HG02870 (cell line): ENCODE measurements at regions not wholly inside any gene's neighbourhood (a gene's known extent, or its start where the extent isn't known, plus 50 kb on each side); places are given as distances from the start of the nearest gene placed in this dataset.

Source experiments
- ATAC-seq: cut with Tn5 transposase; IDR thresholded peaks from one replicate; pipeline ENCODE4 v1.9.1; 2021; ENCODE audit warnings: mild to moderate bottlenecking, moderate library complexity; ENCODE audit not compliant: unreplicated experiment

DNA sequence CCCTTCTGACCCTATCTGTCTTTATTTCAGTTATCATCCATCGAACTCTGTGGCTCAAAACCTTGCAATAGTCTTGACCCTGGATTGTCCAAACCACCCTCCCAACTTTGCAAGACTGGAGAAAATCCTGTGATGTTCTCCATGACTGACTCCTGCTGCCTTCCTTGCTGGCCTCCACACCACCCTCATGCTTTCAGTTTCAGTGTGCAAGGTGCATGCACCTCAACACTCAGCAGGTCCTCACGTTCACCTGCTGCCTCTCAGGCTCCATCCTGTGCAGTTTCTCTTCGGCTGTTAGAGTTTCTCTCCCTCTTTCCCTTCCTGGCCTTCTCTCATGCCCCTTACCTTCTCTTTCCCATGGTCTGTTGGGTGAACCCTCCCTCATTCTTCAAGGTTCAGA lies 59.4 kb upstream of the ASIC2 start:
- no peak for ATAC-seq

DNA sequence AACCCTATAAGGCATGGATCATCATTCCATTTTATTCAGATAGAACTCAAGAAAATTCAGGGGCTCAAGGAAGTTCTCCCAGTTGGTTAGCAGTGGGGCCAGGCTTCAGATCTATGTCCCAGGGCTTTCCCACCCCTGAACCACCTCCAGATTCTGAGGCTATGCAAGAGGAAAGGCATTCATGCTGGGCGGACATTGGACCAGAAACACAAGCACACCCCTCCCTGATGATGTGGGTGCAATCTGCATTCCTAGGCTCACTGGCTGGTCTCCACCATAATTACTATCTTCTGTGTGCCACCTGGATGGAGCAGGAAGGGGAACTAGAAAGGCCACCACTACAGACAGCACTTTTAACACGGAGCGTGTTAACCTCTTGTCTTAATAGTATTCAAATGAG lies 63.2 kb upstream of the ASIC2 start:
- ATAC-seq: no peak

DNA sequence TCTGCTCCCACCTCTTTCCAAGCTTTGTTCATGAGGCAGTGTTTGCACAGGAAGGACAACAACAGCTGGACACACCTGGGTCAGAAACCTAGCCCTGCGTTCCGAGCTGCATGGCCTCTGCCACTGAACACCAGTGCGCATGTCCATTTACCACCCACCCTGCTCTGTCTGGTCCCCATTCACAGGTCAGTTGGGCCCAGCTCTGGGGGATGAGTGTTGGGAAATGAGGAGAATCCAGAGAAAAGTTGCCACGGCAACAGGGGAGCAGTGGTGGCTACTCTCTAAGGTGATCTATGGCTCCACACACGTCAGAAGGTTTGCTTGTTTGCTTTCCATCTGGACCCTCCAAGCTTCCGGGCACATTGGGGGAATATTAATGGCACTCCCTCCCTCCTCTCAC lies 70.4 kb upstream of the ASIC2 start:
- ATAC-seq: no peak

DNA sequence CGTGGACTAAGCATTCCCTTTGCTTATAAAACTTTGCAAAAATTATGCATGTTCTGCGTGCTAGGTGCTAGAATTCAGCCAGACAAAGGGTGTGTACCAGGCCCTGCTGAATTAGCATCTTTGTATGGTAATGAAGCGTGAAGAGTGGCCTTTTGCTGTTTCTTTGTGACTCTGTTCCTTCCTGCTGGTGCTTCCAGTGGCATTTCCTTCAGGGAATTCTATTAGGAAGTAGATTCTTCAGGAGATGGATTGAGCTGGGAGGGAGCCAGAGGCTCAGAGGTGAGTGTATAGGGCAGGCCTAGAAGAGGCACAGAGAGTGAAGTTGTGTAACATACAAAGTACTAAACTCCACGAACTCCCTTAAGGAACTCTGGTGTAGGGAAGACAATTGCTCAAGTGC lies 73.9 kb upstream of the ASIC2 start:
- no peak for ATAC-seq

DNA sequence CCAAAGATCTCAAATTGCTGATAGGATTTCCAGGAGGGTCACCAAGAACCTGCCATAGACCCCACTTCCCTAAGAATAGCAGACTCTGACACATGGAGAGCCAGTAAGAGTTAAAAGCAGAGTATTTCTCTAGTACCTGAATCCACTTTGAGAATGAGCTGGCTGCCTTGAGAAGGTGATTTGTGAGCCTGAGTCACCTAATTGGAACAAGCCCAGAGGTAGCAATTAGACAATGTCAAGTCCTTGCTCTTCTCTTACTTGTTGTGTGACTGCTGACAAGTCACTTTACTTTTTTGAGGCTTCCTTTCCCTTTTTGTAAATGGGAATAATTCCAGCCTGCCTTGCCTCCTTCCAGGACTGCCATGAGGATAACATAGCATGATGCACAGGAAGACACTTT lies 76.1 kb upstream of the ASIC2 start:
- ATAC-seq: no peak

DNA sequence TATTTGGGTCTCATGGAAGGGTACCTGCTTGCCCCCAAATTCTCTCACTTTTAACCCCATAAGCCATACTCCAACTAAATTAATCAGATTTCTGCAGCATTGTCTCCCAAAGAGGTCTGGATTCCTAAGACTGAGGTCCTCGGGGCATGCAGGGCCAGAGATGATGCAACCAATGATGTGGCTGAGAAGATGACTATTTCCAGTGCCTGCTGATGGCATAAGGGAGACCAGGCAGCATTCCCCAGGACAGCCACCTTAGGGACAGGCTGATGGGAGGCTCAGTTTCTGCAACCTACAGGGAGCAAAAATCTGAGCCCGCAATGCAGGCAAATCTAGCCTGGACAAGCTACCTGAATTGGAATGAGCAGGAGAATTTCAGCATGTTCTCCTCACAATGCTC lies 76.8 kb upstream of the ASIC2 start:
- no peak for ATAC-seq

DNA sequence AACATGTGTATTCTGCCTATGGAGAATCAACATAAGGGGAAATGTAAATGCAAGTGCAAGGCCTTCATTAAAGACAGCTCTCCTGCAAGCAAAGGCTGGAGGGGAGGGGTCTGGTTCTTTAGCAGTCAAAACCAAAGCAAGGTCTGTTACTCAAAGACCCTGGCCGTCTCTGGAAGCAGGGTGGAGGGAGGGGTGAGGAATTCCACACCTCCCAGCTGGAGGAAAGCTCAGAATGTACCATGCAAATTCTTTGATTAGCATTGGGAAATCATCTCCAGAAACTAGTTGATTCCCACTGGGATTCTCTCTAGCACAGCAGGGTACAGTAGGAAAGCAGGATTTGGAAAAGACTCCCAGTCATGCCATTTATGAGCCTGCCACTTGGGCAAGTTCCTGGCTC lies 77.3 kb upstream of the ASIC2 start:
- no peak for ATAC-seq

DNA sequence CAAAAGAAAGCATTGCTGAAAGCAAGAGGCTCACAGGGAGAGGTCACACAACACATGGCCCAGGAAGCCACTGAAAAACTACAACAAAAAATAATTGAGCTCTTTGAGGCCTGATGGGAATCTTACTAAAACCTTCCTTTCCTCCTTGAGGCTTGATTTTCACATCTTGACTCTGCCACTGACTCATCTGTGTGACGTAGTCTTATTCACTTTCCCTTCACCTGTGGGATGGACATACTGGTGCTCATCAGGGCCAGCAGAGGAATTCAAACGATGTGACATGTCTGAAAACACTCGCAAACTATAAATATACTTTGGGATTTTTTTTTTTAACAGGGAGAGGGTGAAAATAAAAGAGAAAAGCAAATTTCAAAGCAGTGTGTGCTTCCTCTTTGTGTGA lies 78.3 kb upstream of the ASIC2 start:
- no peak for ATAC-seq

DNA sequence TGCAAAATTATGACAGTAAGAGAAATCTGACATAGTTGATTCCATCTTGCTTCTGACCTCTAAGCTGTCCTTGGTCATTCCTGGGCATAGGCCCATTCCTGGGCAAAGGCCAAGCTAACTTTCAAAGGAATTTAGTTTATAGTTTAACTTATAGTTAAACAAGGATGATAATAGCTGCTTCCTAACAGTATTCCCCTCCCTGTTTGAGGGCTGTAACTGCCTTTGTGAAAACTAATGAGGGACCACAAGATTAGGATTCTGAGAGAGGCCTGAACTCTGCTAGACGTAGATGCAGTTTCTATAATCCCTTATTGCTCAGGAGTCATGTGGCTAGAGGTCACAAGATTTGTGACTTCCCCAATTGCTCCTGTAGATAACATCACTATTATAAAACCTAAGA lies 80.2 kb upstream of the ASIC2 start:
- no peak for ATAC-seq

DNA sequence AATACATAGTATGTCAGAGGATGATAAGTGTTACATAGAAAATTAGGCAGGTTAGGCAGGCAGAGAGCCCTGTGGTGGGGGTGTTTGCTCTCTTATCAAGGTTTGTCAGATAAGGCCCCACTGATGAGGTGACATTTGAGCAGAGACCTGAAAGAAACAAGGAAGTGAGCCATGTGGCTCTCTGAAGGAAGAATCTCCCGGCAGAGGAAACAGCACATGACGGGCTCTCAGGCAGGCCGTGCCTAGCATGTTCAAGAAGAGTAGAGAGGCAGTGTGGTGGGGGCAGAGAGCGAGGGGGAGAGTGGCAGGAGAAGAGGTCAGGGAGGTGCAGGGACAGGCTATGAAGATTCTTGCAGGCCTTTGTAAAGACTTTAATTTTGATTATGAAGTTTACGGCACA lies 82.0 kb upstream of the ASIC2 start:
- ATAC-seq: no peak

DNA sequence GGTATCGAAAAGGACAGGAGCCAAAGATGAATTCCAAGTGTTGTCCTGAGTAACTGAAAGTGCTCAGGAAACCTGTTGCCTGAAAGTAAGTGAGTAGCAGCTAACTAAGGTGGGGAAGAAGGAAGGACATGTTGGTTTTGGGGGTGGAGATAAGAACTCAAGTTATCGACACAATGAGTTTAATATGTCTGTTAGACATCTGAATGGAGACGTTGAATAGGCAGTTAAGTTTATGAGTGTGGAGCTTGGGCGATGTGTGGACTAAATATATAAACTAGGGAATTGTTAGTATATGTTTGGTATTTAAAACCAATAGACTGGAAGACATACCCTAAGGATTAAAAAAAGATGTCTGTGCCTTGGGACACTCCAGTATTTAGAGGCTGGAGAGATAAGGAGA lies 82.7 kb upstream of the ASIC2 start:
- no peak for ATAC-seq

DNA sequence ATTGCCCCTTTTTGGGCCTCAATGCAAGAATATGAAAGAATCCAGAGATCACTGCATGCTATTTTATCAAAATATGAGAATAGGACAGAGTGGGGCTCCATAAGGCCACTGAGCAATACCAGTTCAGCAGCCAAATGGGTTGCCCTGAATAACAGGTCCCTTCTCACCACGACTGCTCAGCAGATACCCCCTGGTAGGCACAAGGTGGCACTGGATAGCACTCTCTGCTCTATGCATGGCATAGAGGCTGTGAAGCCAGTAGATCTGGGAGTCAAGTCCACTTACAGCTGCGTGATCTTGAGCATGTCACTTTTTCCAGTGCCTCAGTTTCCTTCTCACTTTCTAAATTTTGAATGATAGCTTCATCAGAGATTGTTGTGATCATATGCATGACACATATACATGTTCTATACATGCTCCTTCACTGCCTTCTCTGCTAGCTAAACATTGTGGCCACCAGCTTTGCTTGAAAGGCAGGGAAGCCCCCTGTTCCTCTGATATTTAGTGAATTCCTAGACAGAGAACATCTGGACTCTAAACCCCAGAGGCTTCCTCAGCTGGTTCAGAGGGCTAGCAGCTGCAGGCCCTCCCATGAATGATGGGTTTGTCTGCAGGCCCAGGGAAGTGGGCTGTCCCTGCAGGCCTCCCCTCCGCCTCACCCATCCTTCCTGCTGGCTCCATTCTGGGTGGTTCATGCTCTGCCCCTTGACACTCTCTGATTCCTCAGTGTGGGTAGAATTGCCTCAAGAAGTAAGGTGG lies 84.9 kb upstream of the ASIC2 start:
- no peak for ATAC-seq

DNA sequence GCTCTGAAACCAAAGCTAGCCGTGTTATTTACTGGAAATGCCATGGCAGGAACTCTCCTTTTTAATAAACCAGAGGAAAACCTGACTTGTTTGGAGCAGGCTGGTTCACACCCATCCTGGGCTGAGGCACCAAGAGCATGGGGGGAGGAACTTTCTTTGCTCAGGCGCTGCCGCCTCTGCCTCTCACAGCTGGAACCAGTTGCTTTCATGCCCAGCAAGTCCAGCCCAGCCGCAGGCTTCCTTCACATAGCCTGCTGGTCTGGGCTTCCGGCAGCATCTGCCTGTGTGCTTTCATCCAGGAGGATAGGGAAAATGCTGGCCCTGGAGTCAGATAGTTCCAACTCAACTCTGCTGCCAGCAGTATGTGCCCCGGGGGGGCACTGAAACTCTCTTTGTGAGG lies 88.1 kb upstream of the ASIC2 start:
- ATAC-seq: no peak

DNA sequence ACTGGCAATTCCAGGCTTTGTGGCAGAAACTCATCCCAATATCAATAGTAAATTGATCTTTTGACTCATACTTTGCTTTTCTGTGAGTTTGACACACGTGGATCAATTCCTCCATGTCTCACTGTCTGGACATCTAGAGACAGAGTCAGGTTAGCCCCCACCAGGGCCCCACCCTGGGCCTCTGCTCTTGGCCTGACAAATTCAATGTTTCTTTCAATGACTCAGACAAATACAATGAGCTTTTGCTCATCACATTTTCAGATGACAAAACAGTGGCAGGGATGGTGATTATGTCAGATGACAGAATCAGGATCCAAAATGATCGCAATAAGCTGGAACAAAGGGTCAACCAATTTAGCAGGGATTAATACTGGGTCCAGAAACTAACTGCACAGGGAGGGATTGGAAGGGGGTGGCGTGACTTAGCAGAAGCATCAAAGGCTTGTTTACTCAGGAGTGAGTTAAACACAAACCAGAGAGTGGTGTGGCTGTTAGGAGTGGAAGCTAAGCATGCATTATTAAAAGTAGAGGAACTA lies 90.5 kb upstream of the ASIC2 start:
- ATAC-seq: no peak

DNA sequence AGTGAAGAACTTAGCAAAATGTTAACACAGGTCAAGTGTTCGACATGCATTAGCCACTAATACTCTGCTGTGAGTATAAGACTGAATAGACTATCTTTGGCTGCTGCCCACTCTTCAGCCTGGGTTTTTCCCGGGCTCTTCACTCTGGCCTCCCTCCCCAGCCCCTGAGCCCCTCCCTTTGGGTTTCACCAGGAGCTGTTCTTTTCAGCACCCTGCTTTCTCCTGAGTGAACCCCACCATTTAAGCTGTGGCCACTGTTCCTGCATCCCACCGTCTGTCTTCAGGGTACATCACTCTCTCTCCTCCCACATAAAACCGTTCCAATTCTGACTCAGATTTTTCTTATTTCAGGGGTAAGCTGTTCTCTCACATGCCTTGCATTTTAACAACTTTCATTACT lies 92.0 kb upstream of the ASIC2 start:
- no peak for ATAC-seq

DNA sequence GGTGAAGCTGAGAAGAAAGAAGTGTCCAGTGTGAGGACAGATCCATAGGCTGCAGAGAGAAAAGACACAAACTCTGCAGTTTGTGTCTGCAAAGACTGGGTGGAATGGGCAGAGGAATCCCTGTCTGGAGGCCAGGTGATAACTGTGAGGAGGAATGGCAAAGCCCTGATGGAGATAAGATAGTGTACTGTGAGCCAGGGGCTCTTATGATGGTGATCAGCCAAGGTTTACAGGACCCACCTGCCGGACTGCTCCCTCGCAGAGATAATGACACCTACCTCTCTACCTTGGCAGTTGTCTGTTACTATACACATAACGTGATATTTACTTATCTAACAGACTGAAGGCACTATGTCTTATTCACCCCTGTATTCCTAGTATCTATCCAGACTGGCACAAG lies 92.6 kb upstream of the ASIC2 start:
- no peak for ATAC-seq

DNA sequence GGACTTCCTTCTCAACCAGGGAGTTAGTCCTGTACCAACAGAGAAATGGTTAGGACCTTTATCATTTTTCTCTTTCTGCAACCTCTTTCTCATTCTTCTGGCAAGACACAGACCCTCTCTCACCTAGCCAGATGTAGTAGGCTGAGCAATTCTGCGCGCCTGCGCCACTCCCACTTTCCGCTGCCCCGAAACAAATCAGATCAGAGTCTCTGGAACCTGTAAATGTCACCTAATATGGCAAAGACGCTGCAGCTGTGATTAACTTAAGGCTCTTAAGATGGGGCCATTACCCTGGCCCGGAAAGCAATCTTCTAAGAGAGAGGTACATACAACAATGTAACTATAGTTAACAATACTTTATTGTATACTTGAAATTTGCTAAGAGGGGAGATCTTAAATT lies 94.3 kb upstream of the ASIC2 start:
- ATAC-seq: no peak

DNA sequence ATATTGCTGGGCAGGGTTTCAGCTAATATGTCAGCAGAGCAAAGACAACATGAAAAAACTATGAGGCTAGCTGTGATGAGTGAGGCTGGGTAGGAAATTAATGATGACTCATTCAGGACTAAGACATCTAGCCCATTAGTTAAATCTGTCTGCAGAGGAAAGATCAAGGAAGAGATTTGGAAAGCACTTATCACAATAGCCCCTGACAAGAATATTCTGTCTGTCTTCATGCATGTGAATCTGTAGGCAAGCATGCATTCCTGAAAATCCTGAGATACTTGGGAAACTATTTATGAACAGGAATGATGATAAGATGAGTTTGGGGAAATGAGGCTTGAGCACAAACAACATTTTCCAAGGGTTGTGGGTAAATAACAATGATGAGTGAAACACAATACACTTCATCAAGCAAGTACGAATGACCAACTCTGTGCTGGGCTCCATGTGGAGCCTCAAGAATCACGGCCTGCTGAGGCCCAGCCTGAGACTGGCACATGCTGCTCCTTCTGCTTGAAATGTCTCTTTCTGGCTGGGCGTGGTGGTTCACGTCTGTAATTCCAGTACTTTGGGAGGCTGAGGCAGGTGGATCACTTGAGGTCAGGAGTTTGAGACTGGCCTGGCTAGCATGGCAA lies 96.5 kb upstream of the ASIC2 start:
- no peak for ATAC-seq

DNA sequence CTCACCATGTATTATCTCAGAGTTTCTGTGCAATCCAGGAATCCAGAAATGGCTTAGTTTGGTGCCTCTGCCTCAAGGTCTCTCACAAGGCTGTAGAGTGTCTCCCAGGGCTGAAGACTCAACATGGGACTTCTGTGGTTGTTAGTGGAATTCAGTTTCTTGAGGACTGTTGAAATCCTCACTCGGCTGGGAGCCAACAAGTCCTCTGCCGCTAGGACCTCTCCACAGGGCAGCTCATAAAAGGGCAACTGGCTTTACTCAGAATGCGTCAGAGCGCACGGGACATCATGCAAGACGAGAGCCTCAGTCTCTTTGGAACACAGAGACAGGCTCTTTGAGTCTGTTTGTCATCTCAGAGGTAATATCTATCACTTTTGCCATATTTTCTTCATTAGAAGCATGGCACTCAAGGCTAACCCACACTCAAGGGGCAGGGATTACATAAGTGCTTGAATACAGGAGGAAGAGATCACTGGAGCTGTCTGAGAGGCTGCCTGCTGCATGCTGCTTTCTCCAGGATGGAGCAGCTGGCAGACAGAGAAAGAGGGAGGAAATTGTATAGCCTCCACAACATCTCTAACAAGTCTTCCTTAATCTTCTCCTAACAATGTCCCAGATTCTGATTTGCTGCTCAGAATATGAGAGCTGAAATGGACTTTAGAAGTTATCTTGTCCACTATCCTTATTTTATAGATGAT lies 97.5 kb upstream of the ASIC2 start:
- ATAC-seq: no peak

DNA sequence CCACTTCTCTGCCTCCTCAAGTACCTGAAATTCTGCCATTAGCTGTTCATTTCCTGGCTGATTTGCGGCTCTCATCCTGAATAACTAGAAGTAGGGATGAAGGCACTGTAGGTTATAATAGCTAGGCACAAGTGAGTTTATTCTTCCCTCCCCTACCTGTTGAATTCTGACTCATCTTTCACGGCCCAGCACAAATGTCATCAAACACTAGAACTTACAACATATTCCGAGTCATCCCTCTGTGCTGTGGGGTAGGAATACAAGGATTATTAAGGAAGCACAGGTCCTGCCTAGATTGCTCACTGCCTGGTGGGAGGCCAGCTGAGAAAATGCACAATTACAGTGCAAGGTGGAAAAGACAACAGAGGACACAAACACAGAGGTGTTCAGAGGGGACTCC lies 103.7 kb upstream of the ASIC2 start:
- ATAC-seq: no peak

DNA sequence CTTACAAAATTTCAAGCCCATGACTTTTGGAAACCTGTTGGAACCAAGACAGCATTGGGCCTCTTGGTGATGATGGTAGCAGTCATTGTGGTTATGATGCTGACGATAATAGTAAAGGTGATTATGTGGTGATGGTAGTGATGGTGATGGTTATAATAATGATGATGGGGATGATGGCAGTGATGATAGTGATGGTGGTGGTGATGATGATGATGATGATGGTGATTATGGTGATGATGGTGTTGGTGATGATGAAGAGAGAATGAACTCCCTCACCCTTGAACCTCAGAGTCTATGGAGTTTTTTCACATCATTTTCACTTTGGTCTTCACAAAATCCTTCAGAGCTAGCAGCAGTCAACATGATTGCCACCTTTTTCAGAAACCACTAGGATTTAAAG lies 105.3 kb upstream of the ASIC2 start:
- no peak for ATAC-seq

DNA sequence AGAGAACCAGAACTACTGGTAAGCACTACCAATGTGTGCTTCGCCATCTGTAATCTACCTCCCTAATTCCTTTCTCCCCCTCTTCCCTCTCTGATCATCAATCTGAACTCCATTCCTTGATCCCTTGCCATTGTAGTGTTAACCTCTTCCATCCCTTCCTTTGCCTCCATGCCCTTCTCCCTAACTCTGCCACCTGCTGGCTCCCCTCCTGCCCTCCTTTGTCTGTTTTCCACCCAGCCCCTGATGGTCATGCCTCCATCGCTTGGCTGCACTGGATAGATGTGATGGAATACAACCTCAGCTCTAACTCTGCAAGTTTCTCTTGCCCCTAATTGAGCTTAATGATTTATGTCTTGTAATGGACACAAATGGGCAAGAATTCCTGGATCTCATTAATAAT lies 108.2 kb upstream of the ASIC2 start:
- no peak for ATAC-seq
